CD4-positive, alpha-beta T cell treated with Interleukin-6 at 100 ng/mL for 8 hours (primary cell): ENCODE measurements at regions not wholly inside any gene's neighbourhood (a gene's known extent, or its start where the extent isn't known, plus 50 kb on each side); places are given as distances from the start of the nearest gene placed in this dataset.

Experiments
- DNase-seq: peaks from one replicate; pipeline ENCODE4 v3.0.0-alpha.2; 2020; ENCODE audit warnings: mixed read lengths, low spot score

DNA sequence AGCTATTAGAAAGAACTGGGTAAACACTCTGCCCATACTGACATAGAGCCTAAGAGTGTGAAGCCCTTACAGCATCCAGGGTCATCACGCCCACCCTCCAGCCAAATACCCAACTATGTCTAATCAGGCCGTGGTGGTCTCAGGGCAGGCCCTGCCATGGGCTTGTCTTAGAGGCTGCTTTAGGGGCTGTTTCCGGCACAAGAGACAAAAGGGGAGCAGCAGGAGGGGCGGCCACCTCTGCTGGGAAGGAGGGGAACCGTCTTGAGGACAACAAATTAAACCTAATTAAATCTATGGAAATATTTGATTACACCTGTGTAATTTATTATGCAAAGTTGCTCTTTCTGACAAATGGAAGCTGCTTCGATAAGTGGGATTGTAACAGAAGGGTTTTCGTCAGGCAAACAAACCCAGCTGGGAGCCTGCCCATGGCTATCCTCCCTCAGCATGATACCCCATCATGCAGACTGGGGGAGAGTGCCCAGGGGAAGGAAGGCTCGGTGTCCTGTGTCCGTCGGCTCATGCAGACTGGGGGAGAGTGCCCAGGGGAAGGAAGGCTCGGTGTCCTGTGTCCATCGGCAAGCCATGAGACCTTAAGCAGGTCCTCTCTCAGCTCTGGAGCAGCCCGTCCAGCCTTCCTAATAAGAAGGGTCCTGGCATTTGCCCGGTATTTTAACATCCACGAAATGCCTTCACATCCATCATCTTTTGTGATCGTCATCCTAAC, 163.6 kb upstream of the B3GAT1 start:
- DNase-seq, result no peak

GRCh38 chr11:134574947-134575346, 162.9 kb upstream of the B3GAT1 start:
- DNase-seq, result no peak

DNA sequence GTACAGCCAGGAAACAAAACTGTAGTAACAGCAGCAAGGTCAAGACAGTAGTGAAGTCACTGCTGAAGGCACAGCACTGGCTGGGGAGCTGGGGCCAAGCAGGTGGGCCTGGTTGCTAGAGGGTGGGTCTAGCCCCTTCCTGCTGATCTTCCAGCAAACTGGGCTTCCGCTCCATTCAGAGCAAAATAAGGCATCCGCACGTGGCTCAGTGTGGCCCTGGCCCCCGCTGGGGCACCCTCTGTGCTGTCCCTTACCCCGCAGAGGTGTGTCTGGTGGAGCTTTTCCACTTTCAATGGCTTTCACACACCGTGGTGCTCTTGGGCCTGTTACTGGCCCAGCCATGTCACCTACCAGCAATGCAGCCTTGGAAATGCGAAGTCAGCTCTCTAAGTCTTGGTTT, 162.4 kb upstream of the B3GAT1 start:
- DNase-seq, result no peak

- DNase-seq, result no peak
Observed at GRCh38 chr11:134573857-134574256, 161.8 kb upstream of the B3GAT1 start.

GRCh38 chr11:134572741-134573675, 161.0 kb upstream of the B3GAT1 start:
- DNase-seq, result no peak

DNA sequence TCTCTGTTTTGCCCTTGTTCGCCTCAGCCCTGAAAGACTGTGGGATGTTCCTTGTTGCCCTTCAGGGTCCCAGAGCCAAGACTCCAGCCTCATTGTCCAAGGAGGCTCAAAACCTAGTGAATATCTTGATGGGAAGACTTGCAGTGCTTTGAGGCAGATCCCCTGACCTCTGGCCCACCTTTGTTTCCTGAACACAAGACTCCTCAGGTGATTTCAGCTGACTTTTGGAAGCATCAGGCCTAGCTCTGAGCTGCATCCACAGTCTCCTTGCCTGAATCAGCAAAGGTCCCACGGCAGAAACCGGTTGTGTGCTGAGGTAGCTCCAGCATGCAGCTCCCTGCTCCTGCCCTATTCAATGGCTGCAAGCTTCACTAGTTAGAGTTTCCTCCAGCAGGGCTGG, 159.3 kb upstream of the B3GAT1 start:
- DNase-seq, result no peak

GRCh38 chr11:134569195-134569594, 157.2 kb upstream of the B3GAT1 start:
- no peak for DNase-seq

GRCh38 chr11:134566311-134566710, 154.3 kb upstream of the B3GAT1 start:
- no peak for DNase-seq

DNA sequence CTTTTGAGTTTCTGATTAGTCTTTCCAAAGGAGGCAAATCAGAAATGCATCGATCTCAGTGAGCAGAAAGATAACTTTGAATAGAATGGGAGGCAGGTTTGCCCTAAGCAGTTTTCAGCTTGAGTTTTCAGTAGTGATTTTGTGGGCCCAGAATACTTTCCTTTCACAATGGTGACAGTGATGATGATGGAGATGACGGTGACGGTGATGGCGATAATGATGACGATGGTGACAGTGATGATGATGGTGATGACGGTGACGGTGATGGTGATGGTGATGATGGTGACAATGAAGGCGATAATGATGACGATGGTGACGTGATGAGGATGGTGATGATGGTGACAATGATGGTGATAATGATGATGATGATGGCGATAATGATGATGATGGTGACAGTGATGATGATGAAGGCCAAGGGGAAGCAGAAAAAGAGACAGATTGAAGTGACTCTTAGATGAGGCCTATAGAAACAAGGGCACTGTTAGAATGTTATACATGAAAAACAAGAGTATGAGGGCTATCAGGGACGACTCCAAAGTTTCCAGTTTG, 153.4 kb upstream of the B3GAT1 start:
- DNase-seq, result no peak

- DNase-seq, result no peak
Observed at GRCh38 chr11:134564472-134565200, 152.6 kb upstream of the B3GAT1 start.

DNA sequence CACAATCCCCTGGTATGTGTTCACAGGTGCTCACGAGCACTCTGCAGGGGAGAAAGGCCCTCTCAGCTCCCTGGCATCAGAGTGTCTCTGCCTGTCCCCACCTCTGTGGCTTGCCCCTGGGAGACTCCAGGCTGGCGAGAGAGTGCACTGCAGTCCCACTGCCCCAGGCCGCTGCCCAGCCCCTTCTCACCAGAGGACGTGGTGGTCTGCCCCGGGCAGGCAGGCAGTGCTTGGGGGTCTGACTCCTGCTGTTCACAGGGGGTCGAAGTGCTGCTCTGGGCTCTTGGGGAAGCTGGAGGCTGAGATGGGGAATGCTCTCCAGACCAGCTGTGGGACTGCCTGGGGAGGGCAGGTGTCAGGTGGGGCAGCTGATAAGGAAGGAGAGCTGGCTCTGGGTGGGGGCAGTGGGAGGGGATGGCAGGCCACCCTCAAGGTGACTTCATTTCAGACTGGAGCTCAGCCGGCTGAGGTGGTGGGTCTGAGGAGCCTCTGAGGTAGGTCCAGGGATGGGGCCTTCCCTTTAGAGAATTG, 151.0 kb upstream of the B3GAT1 start:
- no peak for DNase-seq

DNA sequence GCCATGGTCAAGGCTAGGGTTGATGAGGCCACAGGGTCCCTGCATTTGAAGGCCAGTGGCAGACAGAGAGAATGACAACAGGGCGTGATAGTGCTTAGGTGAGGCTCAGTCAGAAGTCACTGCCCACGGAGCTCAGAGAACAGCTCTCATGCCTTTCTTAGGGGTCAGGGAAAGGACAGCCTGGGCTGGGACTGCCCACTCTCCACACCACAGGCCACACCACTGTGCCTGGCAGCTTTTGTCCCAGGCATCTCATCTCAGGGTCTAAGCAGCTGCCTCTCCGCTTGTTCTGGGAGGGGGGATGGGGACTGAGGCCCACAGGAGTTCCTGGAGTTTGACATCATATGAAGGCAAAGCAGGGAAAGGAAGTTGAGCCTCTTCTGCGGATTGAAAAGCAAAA, 150.2 kb upstream of the B3GAT1 start:
- DNase-seq, result no peak

DNA sequence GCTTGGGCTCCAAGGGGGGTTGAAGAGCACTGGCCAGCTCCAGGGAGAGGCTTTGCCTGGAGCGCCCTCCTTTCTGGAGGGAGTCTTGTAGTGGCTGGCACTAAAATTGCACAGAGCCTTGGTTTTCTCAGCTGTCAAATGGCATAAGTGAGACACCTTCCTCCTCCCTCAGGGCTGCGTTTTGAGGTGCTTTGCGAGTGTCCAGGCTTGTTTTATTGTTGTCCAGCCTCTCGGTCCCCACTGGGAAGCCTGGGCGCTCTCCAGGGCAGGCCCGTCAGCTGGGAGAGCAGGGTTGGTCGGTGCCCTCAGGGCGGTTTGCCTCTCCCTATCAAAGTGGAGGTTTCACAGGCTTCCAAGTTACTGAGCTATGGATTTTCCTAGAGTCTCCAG, 149.3 kb upstream of the B3GAT1 start:
- no peak for DNase-seq

DNA sequence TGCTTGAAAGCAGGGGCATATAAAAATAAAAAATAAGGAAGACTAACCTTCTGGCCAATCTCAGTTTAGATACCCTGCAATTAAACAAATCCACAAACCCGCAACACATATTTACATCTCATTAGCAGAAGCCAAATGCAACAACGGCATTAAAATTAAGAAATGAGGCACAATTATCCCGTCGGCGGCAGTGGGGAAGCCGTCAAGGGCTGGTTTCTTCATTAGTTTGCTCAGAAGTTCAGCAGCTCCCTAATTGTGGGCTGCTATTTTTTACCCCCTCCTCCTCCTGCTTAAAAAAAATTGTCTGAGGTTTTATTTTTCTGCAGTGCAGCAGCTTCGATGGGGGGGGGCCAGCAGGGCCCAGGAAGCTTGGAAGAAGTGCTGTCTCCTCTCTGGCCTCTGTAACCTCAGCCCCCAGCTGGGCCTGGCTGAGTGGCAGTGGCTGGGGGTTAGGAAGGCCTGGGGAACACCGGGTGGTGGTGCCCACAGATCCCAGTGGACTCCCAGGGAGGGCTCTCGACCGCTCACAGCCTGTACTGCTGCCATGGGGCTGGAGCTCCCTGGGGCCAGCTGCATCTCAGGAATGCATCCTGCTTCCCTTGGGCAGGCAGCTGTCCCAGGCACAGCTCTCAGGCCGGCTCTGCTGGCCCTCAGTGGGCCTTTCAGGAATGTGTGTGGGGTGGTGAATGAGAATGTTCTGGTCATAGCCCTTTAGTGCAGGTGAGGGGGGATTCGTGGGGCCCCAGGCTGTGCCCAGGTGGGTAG, 148.7 kb upstream of the B3GAT1 start:
- DNase-seq, result no peak

- DNase-seq, result no peak
Observed at GRCh38 chr11:134560066-134560465, 148.0 kb upstream of the B3GAT1 start.

- DNase-seq, result no peak
Observed at GRCh38 chr11:134559602-134559962, 147.5 kb upstream of the B3GAT1 start.

- DNase-seq, result no peak
Observed at GRCh38 chr11:134558916-134559601, 147.0 kb upstream of the B3GAT1 start.

DNA sequence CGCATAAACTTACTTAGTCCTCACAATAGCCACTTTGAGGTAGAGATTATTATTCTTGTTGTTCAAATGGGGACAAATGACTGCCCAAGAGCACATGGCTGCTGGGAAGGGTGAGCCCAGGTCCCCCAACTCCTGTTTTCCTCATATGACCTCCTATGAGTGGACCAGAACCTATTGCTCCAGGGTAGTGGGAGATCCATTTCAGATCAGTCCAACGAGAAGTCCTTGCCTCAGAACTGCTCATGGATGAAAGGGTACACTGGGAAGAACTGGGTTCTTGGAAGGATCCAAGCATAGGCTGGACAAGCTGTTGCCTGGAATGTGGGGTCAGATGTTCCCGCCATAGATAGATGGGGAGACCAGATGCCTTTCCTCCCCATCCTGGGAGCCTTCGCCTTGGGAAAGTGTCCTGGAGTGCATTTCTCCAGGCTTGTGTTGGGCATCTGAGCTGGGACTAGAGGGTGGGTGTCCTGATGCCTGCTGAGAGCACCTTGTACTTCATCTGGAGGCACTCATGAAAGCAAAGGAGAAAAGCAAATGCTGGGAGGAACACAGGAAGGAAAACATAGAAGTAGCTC, 146.3 kb upstream of the B3GAT1 start:
- no peak for DNase-seq

DNA sequence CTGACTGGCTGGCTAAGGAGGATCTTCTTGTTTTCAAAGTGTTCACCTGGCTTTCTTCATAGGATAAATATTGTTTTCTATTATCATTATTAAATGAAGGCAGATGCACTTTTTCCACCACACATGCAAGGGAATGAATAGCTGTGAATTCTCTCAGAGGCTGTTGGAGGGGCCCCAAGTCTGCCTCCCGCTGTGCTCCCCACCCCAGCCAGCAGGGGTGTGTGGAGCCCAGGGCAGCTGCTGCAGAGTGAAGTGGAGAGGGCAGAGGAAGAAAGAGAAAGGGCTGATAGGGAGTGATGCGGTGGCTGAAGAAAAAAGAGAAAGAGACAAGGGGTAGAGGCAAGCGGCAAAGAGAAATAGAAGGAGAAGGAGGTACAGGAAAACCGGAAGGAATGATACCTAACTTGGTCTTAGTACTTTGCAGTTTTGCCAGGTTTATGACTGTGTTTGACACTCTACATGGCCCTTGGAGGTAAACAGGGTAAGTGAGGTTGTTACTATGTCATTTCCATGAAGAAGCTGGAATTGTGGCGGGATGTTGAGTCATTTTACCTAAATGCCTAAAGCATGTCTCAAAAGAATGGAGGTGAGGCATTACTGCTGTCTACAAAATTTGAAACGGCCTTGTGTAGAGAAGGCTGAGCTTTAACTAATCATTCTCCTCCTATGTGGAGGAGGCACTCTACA, 145.7 kb upstream of the B3GAT1 start:
- DNase-seq, result no peak

DNA sequence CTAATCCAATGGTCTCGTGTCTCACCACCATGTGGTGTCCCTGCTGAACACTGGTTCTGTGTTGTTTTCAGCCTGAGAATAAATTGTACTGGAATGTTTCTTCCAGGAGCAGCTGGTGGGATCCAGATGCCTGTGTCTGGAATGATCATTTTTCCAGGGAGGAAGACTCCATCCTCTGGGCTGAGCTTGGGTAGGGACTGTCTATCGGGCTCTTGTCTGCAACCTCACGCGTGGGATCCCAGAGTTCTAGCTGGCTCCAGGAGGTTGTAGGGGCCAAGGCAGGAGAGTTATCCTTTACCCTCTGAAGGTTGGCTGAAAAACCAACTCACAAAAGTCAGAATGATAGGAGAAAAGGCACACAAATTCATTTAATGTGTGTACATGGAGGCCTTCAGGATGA, 144.1 kb upstream of the B3GAT1 start:
- DNase-seq, result no peak
